ENCODE measurements at regions not wholly inside any gene's neighbourhood (a gene's known extent, or its start where the extent isn't known, plus 50 kb on each side); places are given as distances from the start of the nearest gene placed in this dataset.

GRCh38 chr7:40996233-40996677 is 706.6 kb downstream of the INHBA start:
- peak; percentile 81 for DNase-seq

GRCh38 chr7:40990841-40991240 is 712.0 kb downstream of the INHBA start:
- no peak for DNase-seq

GRCh38 chr7:40987571-40987970 is 715.3 kb downstream of the INHBA start:
- DNase-seq, result no peak

GRCh38 chr7:40986351-40986873 is 716.5 kb downstream of the INHBA start:
- DNase-seq, result no peak

- DNase-seq, result peak; percentile 43
These were observed 719.8 kb downstream of the INHBA start for GRCh38 chr7:40983111-40983510.

- no peak for DNase-seq
These were observed 723.6 kb downstream of the INHBA start for GRCh38 chr7:40979296-40979695.

- no peak for DNase-seq
These were observed 724.8 kb downstream of the INHBA start for GRCh38 chr7:40978047-40978446.

GRCh38 chr7:40977533-40977932 is 725.4 kb downstream of the INHBA start:
- DNase-seq, result no peak

- no peak for DNase-seq
These were observed 730.5 kb downstream of the INHBA start for GRCh38 chr7:40972426-40972825.

GRCh38 chr7:40969641-40970040 is 733.2 kb downstream of the INHBA start:
- no peak for DNase-seq

- DNase-seq, result no peak
These were observed 736.2 kb downstream of the INHBA start for GRCh38 chr7:40966693-40967092.

- no peak for DNase-seq
These were observed 737.1 kb downstream of the INHBA start for GRCh38 chr7:40965774-40966173.

- DNase-seq, result no peak
These were observed 737.9 kb downstream of the INHBA start for GRCh38 chr7:40965016-40965415.

- DNase-seq, result no peak
These were observed 738.3 kb downstream of the INHBA start for GRCh38 chr7:40964610-40965009.

- no peak for DNase-seq
These were observed 742.9 kb downstream of the INHBA start for GRCh38 chr7:40959955-40960354.

GRCh38 chr7:40948239-40948638 is 754.7 kb downstream of the INHBA start:
- no peak for DNase-seq

GRCh38 chr7:40947566-40947965 is 755.3 kb downstream of the INHBA start:
- DNase-seq, result no peak

GRCh38 chr7:40946549-40946948 is 756.3 kb downstream of the INHBA start:
- no peak for DNase-seq

- no peak for DNase-seq
These were observed 757.1 kb downstream of the INHBA start for GRCh38 chr7:40945788-40946187.

GRCh38 chr7:40944981-40945585 is 757.8 kb downstream of the INHBA start:
- DNase-seq, result no peak

- no peak for DNase-seq
These were observed 765.0 kb downstream of the INHBA start for GRCh38 chr7:40937879-40938278.

GRCh38 chr7:40935435-40935834 is 767.5 kb downstream of the INHBA start:
- no peak for DNase-seq

- DNase-seq, result no peak
These were observed 779.3 kb downstream of the INHBA start for GRCh38 chr7:40923626-40924025.

GRCh38 chr7:40922316-40922670 is 780.6 kb downstream of the INHBA start:
- DNase-seq, result no peak

Measured in tongue (tissue), 1 donor.